Activated T-cell treated with anti-CD3 and anti-CD28 coated beads for 24 hours (primary cell): ENCODE measurements at regions not wholly inside any gene's neighbourhood (a gene's known extent, or its start where the extent isn't known, plus 50 kb on each side); places are given as distances from the start of the nearest gene placed in this dataset.
A peak's percentile ranks its signal among the peaks of the same experiment; 100 is the strongest.
"Not testable (repeated sequence)": the region's sequence is repeated elsewhere in the genome, so short reads cannot be mapped to it uniquely, and the experiment has no call there.

Experiments
- DNase-seq: peaks from one replicate; pipeline ENCODE4 v3.0.0-alpha.2; 2020; ENCODE audit warnings: low read depth

GRCh38 chr2:234156326-234156725 lies 105.8 kb downstream of the SPP2 start:
- DNase-seq: no peak

GRCh38 chr2:234152835-234153234 lies 102.3 kb downstream of the SPP2 start:
- not testable (repeated sequence) for DNase-seq

- DNase-seq: no peak
These were observed 96.9 kb downstream of the SPP2 start for GRCh38 chr2:234147335-234147861.

GRCh38 chr2:234146087-234146826 lies 95.8 kb downstream of the SPP2 start:
- DNase-seq: no peak

- no peak for DNase-seq
These were observed 95.0 kb downstream of the SPP2 start for GRCh38 chr2:234145511-234145910.

- no peak for DNase-seq
These were observed 94.6 kb downstream of the SPP2 start for GRCh38 chr2:234145057-234145456.

GRCh38 chr2:234143896-234144295 lies 93.4 kb downstream of the SPP2 start:
- DNase-seq: no peak

GRCh38 chr2:234142530-234142929 lies 92.0 kb downstream of the SPP2 start:
- no peak for DNase-seq

- no peak for DNase-seq
These were observed 89.3 kb downstream of the SPP2 start for GRCh38 chr2:234139755-234140154.

- DNase-seq: no peak
These were observed 88.3 kb downstream of the SPP2 start for GRCh38 chr2:234138836-234139235.

GRCh38 chr2:234137400-234138014 lies 87.0 kb downstream of the SPP2 start:
- DNase-seq: no peak

GRCh38 chr2:234136461-234136860 lies 86.0 kb downstream of the SPP2 start:
- no peak for DNase-seq

- DNase-seq: peak; percentile 35
These were observed 85.3 kb downstream of the SPP2 start for GRCh38 chr2:234135750-234136221.

GRCh38 chr2:234134496-234134895 lies 84.0 kb downstream of the SPP2 start:
- DNase-seq: no peak

GRCh38 chr2:234133004-234133403 lies 82.5 kb downstream of the SPP2 start:
- DNase-seq: no peak

GRCh38 chr2:234130777-234131181 lies 80.3 kb downstream of the SPP2 start:
- DNase-seq: no peak

GRCh38 chr2:234128606-234129005 lies 78.1 kb downstream of the SPP2 start:
- DNase-seq: no peak
